ENCODE measurements at regions not wholly inside any gene's neighbourhood (a gene's known extent, or its start where the extent isn't known, plus 50 kb on each side); places are given as distances from the start of the nearest gene placed in this dataset.

DNA sequence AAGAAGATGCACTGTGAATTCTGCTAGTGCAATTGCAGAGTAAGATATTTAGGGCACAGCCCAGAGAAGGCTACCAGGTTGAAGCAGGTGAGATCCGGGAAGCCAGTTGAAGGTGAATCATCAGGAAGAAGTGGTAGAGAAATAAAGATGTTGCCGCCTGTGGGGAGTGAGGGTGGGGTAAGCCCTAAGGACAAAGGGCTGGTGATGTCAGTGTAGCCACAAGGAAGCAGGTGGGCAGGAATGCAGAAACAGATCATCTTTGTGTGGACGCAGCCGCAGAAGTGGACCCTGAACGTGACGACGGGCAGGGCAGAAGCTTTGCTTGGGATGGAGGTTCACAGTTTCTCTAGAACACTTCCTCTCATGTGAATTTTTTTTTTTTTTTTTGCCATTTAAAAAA is 164.2 kb downstream of the ACTL7B start:
- intact Hi-C loops (cut with micrococcal nuclease): no loop called here
- Mint-ChIP-seq H3K27ac (no peak overlapping the region), H3K4me3 (no peak overlapping the region), H3K36me3 (ENCODE audit: low read depth) (no peaks in the 10 kb centered on the region), H3K4me1 (no peaks in the 10 kb centered on the region), H3K9me3 (peaks cover 10% of the 10 kb centered on the region), H3K27me3 (no peaks in the 10 kb centered on the region)
- no peak for DNase-seq

GRCh38 chr9:108688676-108689075 is 167.1 kb downstream of the ACTL7B start:
- H3K27me3 Mint-ChIP-seq: no peaks in the 10 kb centered on the region

GRCh38 chr9:108688051-108688450 is 167.7 kb downstream of the ACTL7B start:
- no peak for DNase-seq
- Mint-ChIP-seq H3K4me3 (no peak overlapping the region), H3K4me1 (no peaks in the 10 kb centered on the region), H3K27ac (no peak overlapping the region), H3K36me3 (ENCODE audit: low read depth) (no peaks in the 10 kb centered on the region), H3K9me3 (peaks cover 15% of the 10 kb centered on the region), H3K27me3 (no peaks in the 10 kb centered on the region)
- intact Hi-C loops (cut with micrococcal nuclease): no loop called here

More at GRCh38 chr9:108688676-108689075, 167.1 kb downstream of the ACTL7B start:
- no peak overlapping the region for H3K27ac Mint-ChIP-seq
- H3K36me3 Mint-ChIP-seq (ENCODE audit: low read depth): no peaks in the 10 kb centered on the region
- no peak for DNase-seq
- H3K4me1 Mint-ChIP-seq: no peaks in the 10 kb centered on the region
- intact Hi-C loops (cut with micrococcal nuclease): no loop called here
- H3K4me3 Mint-ChIP-seq: no peak overlapping the region
- H3K9me3 Mint-ChIP-seq: peaks cover 12% of the 10 kb centered on the region

DNA sequence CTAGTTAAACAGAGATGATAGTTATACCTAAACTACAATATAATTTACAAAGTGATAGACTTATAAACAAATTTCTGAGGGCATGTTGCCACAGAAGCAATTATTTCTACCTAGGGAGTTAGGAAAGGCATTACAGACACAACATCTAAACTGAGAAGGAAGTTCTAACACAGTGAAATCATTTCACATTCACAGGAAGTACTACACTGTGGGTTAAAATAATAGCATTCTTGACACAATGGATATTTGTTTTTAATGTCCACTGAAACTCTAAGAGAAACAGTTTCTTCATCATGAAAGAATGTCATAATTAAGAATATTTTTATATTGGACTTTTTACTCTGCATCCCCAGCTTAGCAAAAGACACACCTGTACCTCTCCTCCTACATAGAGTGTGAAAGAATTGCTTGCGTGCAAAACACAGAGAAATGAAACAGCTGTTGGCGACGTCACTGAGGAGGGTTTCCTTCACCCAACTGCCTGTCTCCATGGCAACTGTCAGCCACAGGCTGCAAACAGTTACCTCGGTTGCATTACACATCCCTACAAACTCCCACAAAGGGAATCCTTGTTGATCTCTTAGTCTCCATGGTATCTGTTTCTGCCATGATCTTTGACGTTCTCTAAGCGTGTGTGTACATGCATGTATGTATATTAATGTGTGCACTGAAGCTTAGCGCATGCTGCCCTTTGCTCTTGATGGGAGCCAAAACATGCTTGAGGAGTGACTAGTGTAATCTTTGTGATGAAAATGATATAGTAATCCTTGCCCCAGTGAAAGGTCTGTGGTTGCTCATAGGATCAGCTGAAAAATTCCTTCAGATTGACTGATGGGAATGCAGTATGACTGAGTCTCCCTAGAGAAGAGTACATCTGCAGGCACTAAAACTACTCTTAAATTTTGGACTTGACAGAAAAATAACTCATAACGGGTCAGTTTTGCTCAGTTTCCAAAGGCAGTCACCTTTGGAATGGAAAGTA is 168.5 kb downstream of the ACTL7B start:
- H3K27ac Mint-ChIP-seq: no peak overlapping the region
- intact Hi-C loops (cut with micrococcal nuclease): no loop called here
- no peak overlapping the region for H3K4me3 Mint-ChIP-seq
- DNase-seq: no peak
- H3K36me3 Mint-ChIP-seq (ENCODE audit: low read depth): no peaks in the 10 kb centered on the region
- H3K4me1 Mint-ChIP-seq: no peaks in the 10 kb centered on the region
- peaks cover 15% of the 10 kb centered on the region for H3K9me3 Mint-ChIP-seq
- no peaks in the 10 kb centered on the region for H3K27me3 Mint-ChIP-seq

DNA sequence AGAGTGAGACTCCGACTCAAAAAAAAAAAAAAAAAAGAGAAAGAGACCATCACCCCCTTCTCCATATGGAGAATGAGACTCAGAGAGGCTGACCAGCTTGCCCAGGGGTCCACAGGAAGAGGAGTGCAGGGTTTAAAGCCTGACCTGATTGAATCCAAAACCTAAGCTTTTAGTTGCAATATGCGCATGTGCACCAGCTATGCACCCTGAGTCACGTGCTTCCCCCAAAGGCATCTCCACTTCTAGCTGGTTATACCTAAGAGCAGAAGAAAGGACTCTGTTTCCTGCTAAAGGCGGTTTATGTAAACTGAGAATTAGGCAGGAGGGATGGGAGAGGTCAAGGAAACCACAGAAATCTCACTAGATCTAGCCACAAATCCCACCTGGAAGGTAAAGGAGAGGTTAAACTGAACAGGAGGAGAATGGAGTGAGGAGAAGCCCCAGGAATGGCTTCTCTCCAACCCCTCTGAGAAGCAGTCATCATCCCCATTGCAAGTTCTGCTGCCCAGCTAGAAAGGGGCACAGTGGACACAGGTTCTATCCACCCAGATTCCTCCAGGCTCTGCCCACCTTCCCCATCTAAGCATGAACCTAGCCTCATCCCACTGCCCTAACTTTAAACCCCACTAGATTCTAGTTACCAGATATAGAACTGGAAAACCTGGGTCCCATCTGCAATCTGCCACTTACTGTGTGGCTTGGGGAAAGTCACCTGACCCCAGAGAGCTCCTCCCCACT is 171.3 kb downstream of the ACTL7B start:
- H3K36me3 Mint-ChIP-seq (ENCODE audit: low read depth): no peaks in the 10 kb centered on the region
- H3K27me3 Mint-ChIP-seq: no peaks in the 10 kb centered on the region
- H3K4me3 Mint-ChIP-seq: no peak overlapping the region
- no peak overlapping the region for H3K27ac Mint-ChIP-seq
- no peak for DNase-seq
- H3K4me1 Mint-ChIP-seq: no peaks in the 10 kb centered on the region
- peaks cover 15% of the 10 kb centered on the region for H3K9me3 Mint-ChIP-seq
- intact Hi-C loops (cut with micrococcal nuclease): no loop called here

DNA sequence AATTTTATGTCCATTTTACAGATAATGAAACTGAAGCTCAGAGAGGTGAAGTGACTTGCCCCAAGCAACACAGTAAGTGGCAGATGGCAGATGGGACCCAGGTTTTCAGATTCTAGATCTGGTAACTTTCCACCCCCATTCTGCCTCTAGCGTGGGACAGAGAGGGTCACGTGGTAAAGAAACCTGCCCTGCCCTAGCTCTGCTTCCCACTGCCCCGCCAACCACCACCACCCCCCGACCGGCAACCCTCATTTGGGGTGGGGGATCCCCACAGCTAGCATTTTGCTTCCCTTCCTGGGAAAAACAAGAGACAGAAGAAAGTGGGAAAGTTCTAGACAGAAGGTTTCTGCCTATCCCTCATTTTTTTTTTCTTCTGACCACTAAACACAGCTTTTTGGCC is 172.5 kb downstream of the ACTL7B start:
- Mint-ChIP-seq H3K4me3 (no peak overlapping the region), H3K9me3 (peaks cover 15% of the 10 kb centered on the region), H3K27ac (no peak overlapping the region), H3K4me1 (no peaks in the 10 kb centered on the region), H3K36me3 (ENCODE audit: low read depth) (no peaks in the 10 kb centered on the region), H3K27me3 (no peaks in the 10 kb centered on the region)
- intact Hi-C loops (cut with micrococcal nuclease): no loop called here
- DNase-seq: no peak

GRCh38 chr9:108681851-108682590 is 173.8 kb downstream of the ACTL7B start:
- peaks cover 15% of the 10 kb centered on the region for H3K9me3 Mint-ChIP-seq
- no peak overlapping the region for H3K4me3 Mint-ChIP-seq

GRCh38 chr9:108680946-108681345 is 174.8 kb downstream of the ACTL7B start:
- no peak for DNase-seq
- H3K27ac Mint-ChIP-seq: no peak overlapping the region
- H3K4me1 Mint-ChIP-seq: no peaks in the 10 kb centered on the region
- H3K27me3 Mint-ChIP-seq: no peaks in the 10 kb centered on the region
- H3K4me3 Mint-ChIP-seq: no peak overlapping the region
- intact Hi-C loops (cut with micrococcal nuclease): no loop called here
- no peaks in the 10 kb centered on the region for H3K36me3 Mint-ChIP-seq (ENCODE audit: low read depth)
- peaks cover 8% of the 10 kb centered on the region for H3K9me3 Mint-ChIP-seq

More at GRCh38 chr9:108681851-108682590, 173.8 kb downstream of the ACTL7B start:
- Mint-ChIP-seq H3K36me3 (ENCODE audit: low read depth) (no peaks in the 10 kb centered on the region), H3K27ac (no peak overlapping the region), H3K27me3 (no peaks in the 10 kb centered on the region), H3K4me1 (no peaks in the 10 kb centered on the region)
- DNase-seq: no peak
- intact Hi-C loops (cut with micrococcal nuclease): no loop called here

DNA sequence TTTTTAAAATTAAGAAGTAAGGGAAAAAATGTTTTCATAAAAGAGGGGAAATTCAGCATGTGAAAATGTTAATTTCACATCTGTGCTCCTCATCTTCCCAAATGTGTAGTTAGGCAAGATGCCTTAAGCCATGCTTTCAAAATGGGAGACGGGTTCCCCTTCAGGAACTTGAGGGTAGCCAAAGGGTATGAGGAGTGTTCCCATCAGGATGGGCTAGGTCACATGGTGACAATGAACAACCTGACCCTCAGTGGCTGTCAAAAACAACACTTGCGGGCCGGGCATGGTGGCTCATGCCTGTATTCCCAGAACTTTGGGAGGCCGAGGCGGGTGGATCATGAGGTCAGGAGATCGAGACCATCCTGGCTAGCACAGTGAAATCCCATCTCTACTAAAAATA is 178.0 kb downstream of the ACTL7B start:
- no peaks in the 10 kb centered on the region for H3K4me1 Mint-ChIP-seq
- H3K27me3 Mint-ChIP-seq: no peaks in the 10 kb centered on the region
- H3K9me3 Mint-ChIP-seq: no peaks in the 10 kb centered on the region
- no peak for DNase-seq
- H3K36me3 Mint-ChIP-seq (ENCODE audit: low read depth): no peaks in the 10 kb centered on the region
- no peak overlapping the region for H3K27ac Mint-ChIP-seq
- intact Hi-C loops (cut with micrococcal nuclease): no loop called here
- no peak overlapping the region for H3K4me3 Mint-ChIP-seq

DNA sequence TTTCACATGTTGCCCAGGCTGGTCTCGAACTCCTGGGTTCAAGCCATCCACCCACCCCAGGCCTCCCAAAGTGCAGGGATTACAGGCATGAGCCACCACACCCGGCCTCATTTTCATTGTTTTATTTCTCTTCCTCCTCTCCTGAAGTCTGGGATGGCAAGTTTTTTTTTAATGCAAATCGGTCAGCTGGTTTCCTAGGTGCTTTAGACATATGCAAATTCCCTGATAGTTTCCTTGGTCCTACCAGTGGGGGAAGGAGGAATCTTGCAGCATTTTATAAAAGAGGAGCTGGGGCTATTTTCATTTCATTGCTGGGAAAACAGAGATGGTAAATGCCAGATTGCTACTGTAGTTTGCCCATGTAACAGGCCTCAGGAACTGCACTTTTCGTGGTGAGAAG is 179.4 kb downstream of the ACTL7B start:
- intact Hi-C loops (cut with micrococcal nuclease): no loop called here
- H3K9me3 Mint-ChIP-seq: no peaks in the 10 kb centered on the region
- H3K27me3 Mint-ChIP-seq: no peaks in the 10 kb centered on the region
- H3K27ac Mint-ChIP-seq: no peak overlapping the region
- H3K36me3 Mint-ChIP-seq (ENCODE audit: low read depth): no peaks in the 10 kb centered on the region
- DNase-seq: no peak
- H3K4me1 Mint-ChIP-seq: no peaks in the 10 kb centered on the region
- no peak overlapping the region for H3K4me3 Mint-ChIP-seq

- Mint-ChIP-seq H3K4me3 (no peak overlapping the region), H3K9me3 (no peaks in the 10 kb centered on the region), H3K27ac (no peak overlapping the region), H3K36me3 (ENCODE audit: low read depth) (no peaks in the 10 kb centered on the region), H3K27me3 (no peaks in the 10 kb centered on the region), H3K4me1 (no peaks in the 10 kb centered on the region)
- DNase-seq: no peak
- intact Hi-C loops (cut with micrococcal nuclease): no loop called here
Observed at GRCh38 chr9:108675708-108676107, 180.1 kb downstream of the ACTL7B start.

- no peaks in the 10 kb centered on the region for H3K9me3 Mint-ChIP-seq
- no peaks in the 10 kb centered on the region for H3K36me3 Mint-ChIP-seq (ENCODE audit: low read depth)
- H3K27me3 Mint-ChIP-seq: no peaks in the 10 kb centered on the region
- no peak for DNase-seq
- no peaks in the 10 kb centered on the region for H3K4me1 Mint-ChIP-seq
- intact Hi-C loops (cut with micrococcal nuclease): no loop called here
- no peak overlapping the region for H3K4me3 Mint-ChIP-seq
- no peak overlapping the region for H3K27ac Mint-ChIP-seq
Observed at GRCh38 chr9:108674766-108675530, 180.8 kb downstream of the ACTL7B start.

DNA sequence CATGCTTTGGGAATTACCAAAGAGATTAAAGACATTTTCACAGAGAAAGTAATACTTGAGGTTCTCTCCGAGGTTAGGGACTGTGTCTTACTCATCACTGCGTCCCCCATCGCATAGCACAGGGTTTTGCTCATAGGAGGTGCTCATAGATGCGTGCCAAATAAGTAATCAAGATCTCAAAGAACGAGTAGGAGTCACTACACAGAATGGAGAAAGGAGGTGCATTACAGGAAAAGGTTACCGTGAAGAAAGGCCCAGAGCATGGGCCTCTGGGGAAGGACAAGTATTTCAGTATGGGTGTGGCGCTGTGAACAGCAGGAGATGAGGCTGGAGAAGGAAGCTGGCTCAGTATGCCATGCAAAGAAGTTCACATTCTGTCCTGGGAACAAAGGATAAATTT is 182.4 kb downstream of the ACTL7B start:
- Mint-ChIP-seq H3K27me3 (no peaks in the 10 kb centered on the region), H3K4me1 (no peaks in the 10 kb centered on the region), H3K27ac (no peak overlapping the region), H3K36me3 (ENCODE audit: low read depth) (no peaks in the 10 kb centered on the region), H3K4me3 (no peak overlapping the region), H3K9me3 (no peaks in the 10 kb centered on the region)
- DNase-seq: no peak
- intact Hi-C loops (cut with micrococcal nuclease): no loop called here

Data from activated CD4-positive, alpha-beta T cell treated with anti-CD3 and anti-CD28 coated beads, Interleukin-2, amount 10 ng/mL, durations not matched to agents 24 days and 14 days (primary cell).